ENCODE measurements at regions not wholly inside any gene's neighbourhood (a gene's known extent, or its start where the extent isn't known, plus 50 kb on each side); places are given as distances from the start of the nearest gene placed in this dataset.

DNA sequence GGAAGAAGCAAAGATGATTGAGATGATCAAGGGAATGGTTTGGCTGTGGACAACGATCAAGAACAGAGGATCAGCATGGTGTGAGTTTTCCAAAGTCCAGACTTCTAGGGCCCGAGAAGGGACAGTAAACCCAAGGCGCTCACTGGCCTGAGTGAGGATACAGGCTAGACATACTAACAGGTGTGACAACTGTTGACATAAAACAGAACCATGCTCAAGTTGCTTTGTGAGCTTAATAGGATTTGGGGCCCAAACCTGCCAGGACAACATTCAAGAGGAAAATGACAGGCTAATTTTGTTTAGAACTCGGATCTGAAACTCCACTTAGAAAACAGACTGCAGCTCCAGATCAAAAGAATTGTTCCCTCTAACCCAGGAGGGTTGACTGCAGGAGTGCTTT is 68.1 kb upstream of the ACKR3 start:
- DNase-seq = no peak

DNA sequence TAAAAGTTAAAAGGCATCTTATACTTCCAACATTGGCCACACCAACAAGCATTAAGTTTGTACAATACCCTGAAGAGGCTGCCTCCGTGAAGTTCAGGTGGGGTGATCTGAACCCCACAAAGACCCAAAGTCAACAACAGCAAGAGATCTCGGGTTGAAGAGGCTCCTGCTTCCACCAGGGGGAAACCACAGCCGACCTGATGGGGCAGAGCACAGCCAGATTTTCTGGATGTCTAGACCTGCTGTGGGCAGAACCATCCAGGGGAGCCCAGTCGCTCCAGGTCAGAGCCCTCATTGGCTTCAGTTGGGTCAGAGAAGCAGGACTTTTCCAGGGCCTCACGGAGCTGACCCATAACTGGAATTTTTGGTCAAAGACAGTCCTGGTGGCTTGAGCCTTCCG is 66.5 kb upstream of the ACKR3 start:
- no peak for DNase-seq

DNA sequence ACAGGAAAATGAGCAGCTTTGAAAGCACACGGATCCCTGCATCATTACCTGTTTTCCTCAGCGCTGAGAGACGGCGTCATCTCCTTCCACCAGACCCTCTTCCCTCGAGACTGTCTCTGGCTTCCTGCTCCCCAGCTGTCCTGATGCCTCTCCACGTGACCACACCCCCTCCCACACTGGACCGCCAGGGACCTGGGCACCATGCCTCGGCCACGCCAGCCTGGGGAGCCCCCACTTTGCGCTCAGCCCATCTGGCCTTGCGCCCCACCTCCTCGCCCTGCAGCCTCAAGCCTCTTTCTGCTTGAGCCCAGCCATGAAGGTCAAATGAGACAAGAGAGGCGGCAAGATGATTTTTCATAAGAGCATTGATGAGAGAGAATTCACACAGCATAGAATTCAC is 66.0 kb upstream of the ACKR3 start:
- DNase-seq = no peak

DNA sequence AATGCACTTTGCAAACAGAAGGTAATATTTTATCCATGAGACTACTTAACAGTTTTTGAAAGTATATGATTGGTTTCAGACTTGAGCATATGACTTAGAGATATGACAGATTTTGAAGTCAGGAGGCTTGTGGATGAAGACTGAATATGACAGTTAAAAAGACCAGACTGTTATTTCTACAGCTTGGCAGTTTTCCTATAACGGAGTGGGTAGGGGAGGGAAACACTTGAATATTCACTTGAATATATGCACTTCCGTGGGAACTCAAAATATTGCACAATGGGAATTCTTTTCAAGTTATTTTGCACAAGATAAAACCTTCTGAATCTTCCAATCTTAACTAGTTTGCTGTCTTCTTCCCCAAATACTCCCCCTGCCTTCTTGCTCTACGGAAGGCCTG is 64.6 kb upstream of the ACKR3 start:
- DNase-seq = no peak

DNA sequence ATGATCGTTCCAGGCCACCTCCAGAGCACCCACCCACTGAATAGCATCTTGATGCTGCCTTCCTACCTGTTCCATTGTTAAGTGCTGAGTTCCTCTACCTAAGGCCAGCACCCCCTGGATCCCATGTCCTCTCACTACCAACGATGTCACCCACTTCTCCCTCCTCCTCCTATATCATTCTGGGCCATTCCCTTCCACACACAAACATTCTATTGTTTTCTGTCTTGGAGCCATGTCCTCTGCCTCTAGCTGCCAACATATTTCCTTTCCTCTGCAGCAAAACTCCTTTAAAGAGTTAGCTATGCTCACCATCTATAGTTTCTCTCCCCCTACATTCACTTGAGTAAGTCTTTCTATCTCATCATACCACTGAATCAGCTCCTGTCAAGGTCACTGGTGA is 64.0 kb upstream of the ACKR3 start:
- no peak for DNase-seq

DNA sequence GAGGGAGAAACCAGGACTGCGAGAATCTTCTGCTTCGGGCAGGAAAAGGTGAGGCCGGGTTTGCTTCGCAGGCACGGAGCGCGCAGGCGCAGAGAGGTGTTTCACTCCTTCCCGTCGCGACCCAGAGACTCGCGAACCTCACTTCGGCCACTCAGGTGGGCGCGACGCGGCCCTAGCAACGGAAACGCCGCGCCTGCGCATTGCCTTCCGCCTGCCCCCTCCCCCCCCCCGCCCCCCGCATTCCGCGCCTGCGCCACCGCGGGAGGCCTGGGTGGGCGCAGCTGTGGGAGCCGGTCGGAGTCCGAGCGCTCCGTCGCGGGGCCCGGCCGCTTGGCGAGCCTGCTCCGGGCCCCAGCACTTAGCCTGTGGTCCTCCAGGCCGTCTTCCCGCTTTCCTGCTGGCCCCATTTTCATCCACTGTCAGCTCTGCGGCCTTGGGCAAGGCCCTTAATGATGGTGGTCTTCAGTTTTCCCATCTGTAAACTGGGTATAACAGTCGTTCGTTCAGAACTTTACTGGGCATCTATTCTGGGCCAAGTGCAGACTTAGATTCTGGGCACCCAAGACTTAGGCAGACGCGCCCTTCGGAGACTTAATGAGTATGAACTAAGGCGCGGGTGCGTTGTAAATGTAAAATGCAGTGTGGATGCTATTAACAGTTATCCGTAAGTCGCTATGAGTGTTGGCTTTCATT is 62.1 kb upstream of the ACKR3 start:
- DNase-seq = peak; percentile 59 to 74

DNA sequence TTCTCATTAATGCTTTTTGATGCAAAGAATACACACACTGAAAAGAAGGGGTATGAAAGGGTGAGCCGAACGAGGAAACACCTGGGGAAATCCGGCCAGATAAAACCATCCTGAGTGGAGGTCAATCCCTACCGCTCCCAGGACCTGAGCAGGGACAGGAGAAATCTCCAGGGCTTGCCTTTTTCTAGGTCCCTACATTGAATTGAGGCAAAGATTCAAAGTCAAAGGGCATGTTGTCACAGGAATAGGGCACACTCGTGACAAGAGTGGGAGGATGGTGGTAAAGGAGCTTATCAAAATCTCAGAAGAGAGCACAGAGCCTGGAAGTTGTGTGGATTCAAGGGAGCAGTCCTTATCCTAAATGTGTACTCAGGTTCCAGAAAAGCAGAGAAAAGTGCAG is 61.2 kb upstream of the ACKR3 start:
- no peak for DNase-seq

DNA sequence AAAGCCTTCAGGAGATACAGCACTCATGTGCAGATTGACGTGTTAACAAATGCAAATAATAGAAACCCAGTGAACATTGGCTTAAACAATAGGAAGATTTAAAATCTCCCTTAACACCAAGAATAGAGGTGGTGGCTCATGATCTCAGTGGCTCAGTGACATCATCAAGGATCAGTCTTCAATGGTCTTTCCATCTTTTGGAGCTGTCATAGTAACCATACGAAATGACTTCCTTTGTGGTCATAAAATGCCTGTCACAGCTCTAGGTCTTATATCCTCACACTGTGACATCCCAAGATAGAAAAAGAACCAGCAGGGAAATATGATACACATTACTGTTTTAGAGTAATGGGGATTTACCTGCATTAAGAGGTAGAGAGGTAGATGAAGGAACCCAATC is 59.6 kb upstream of the ACKR3 start:
- DNase-seq = no peak

DNA sequence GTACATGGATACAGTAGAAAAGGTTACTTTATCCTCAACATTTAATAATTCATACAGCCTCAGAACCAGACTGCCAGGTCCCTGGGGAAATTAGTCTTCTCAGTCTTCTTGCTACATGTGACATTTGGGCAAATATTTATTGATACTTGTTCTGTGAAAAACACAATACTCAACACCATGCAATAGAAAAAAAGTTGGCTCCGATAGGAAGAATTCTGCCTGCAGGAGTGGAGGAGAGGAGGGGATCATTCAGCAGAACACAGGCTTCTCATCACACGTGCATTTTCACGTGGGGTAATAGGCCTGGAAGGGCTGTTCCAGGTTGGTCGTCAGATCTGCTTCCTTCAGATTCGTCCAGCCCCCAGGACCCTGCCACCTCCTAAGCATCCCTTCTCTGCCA is 58.4 kb upstream of the ACKR3 start:
- DNase-seq = no peak

DNA sequence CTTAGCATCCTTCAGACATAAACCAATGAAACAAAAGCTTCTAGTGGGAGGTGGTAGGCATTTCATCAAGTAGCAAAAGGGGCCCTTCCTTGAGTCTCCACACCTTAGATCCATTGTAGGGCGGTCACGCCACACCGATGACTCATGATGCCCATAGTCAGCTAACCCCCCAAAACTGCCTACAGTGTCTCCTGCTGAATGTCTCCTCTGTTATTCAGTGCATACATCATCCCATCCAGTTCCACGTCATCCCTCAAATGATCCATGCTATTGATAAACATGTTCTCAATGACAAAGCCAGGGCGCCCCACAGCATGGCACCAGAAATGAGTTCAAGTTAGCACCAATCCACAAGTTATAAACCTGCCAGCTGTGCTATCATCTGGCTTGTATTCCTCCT is 57.4 kb upstream of the ACKR3 start:
- no peak for DNase-seq

DNA sequence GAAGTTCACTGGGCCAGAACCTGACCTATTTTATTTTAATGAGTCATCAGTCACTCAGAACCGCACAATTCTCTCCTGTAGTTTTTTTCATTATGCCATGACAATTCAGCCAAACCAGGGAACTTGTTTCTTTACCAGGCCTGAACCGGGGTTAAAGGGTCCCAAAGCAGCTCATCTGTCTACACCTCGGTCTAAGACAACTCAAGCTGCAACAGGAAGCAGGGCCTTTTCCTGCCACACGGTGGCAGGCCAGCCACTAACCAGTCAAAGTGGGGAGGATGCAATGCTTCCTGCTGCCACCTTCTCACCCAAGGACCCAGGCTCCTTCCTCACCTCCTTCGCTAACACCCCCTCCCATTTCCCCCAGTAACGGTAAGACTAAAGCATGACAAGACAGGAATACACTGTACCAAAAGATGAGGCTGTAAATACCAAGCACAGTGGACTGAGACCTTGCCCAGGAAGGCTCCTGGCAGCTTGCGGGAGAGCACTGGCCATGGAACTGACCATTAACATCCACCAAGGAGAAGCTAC is 56.7 kb upstream of the ACKR3 start:
- DNase-seq = peak; percentile 76 to 81

DNA sequence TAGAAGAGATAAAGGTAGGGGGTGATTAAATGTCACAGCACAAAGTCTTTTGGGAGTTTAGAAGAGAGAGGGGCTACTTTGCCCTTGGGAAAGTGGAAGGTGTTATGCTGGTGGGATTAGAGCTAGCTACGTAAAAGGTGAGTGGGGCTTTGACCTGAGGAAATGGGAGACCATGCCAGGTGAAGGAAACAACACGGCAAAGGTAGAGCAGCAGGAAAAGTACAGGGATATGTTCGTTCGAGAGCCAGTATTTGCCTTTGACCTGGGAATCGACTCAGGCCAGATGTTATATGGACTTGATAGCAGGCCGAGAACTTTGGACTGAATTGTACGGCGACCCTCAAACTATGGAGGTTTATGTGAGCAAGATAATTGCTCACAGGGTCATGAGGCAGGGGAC is 55.7 kb upstream of the ACKR3 start:
- DNase-seq = no peak

DNA sequence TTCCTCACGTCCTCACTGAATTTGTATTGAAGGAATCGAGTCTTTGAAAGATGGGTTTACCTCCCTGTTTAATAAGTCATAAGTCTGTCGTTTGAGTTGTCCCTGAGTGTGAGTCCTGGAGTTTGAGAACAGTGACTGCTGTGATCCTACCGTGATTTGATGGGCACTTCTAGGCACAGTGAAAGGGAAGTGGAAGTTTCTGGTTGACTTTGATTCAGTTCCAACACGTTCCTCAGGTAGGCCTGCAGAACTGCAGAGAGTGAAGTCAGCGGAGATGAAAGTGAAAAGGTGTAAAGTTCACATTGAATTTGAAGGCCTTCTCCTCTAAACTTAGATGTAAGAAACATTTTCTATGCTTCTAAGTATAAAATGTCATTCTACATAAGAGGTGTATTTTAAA is 52.9 kb upstream of the ACKR3 start:
- no peak for DNase-seq

DNA sequence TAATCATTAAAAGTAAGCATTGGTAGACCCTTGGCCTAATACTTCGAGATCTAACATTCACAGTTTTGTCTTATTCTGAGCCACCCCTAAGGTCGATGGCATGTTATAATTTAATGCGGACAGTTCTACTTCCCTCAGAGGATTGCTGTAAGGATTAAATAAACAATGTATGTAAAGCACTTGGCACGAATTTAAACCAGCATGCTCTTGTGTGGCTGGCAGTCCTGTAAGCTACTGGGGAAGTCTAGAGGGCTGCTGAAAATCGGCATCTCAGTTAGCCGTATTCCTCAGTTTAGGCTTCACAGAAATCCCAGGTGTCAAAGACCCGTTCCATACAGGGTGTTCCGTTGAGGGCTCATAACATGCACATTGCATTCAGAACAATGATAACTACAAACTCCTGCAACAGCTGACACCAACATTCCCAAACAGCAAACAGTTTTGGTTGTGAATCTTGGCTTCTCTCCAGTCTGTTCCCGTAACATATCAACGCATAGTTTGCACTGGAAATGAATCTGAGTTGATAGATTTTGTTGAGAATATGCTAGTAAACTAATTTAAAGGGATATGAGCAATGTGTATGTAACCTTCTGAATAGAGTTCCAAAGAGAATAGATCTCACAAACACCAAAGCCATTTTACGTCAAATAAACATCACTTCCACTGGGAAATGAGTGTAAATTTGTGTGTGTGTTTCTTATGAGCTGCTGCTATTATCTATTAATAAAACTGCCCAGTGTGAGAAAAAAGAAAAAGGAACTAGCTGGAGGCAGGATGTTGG is 52.2 kb upstream of the ACKR3 start:
- no peak for DNase-seq

Measured in CD4-positive, alpha-beta T cell treated with Interleukin-4 for 1 hour (primary cell).